Keratinocyte (primary cell): ENCODE measurements at regions not wholly inside any gene's neighbourhood (a gene's known extent, or its start where the extent isn't known, plus 50 kb on each side); places are given as distances from the start of the nearest gene placed in this dataset.

Source experiments
- DNase-seq: peaks from one replicate; pipeline ENCODE4 v3.0.0-alpha.2; 2011; ENCODE audit warnings: low read depth, missing footprints, low spot score
- FAIRE-seq: peaks from 2 replicates; lab custom pipeline; 2011; peaks lifted over from hg19 to GRCh38; lab: Jason Lieb, UNC
- H2AFZ ChIP-seq: 2 replicates; pipeline ENCODE4 v1.6.0; 2012; ENCODE audit warnings: low read length, control low read depth, inconsistent platforms; ENCODE audit not compliant: control insufficient read depth
- H3K27ac ChIP-seq: 2 replicates; pipeline ENCODE4 v1.5.1; 2011; ENCODE audit warnings: low read length; ENCODE audit not compliant: control insufficient read depth, insufficient read depth
- H3K27me3 ChIP-seq: 3 replicates; pipeline ENCODE4 v1.6.0; 2011; ENCODE audit warnings: low read length; ENCODE audit not compliant: control insufficient read depth, insufficient read depth; ENCODE audit errors: extremely low read depth
- H3K36me3 ChIP-seq, 2 experiments: 2 replicates in 1 of 2; 3 replicates in 1 of 2; pipeline ENCODE4 v1.5.1; 2011; ENCODE audit warnings: low read length in 2 of 2, mild to moderate bottlenecking in 1 of 2; ENCODE audit not compliant: control insufficient read depth in 2 of 2, insufficient read depth in 2 of 2; ENCODE audit errors: extremely low read depth in 1 of 2
- H3K4me1 ChIP-seq: 3 replicates; pipeline ENCODE4 v1.5.1; 2011; ENCODE audit warnings: low read length; ENCODE audit not compliant: control insufficient read depth, insufficient read depth; ENCODE audit errors: extremely low read depth
- H3K4me2 ChIP-seq: 3 replicates; pipeline ENCODE4 v1.6.0; 2011; ENCODE audit warnings: low read depth, low read length; ENCODE audit not compliant: control insufficient read depth, insufficient read depth; ENCODE audit errors: extremely low read depth
- H3K4me3 ChIP-seq, 3 experiments: fragments of 200-600 bp in 1 of 3; sonication (generic) in 1 of 3; 2 replicates in 2 of 3; 3 replicates in 1 of 3; pipeline ENCODE4 v1.5.1; 2011 to 2016; ENCODE audit warnings: low read length in 3 of 3, mild to moderate bottlenecking in 3 of 3, control low read depth in 2 of 3, inconsistent platforms in 1 of 3, low read depth in 1 of 3, mixed read lengths in 1 of 3, mixed run types in 1 of 3, moderate library complexity in 1 of 3; ENCODE audit not compliant: control insufficient read depth in 2 of 3, insufficient read depth in 2 of 3; ENCODE audit errors: extremely low read depth in 1 of 3
- H3K79me2 ChIP-seq: 2 replicates; pipeline ENCODE4 v1.6.0; 2012; ENCODE audit warnings: low read length; ENCODE audit not compliant: control insufficient read depth, insufficient read depth
- H3K9ac ChIP-seq: 3 replicates; pipeline ENCODE4 v1.6.0; 2011; ENCODE audit warnings: low read length; ENCODE audit not compliant: control insufficient read depth, insufficient read depth; ENCODE audit errors: extremely low read depth
- H3K9me1 ChIP-seq: 3 replicates; pipeline ENCODE4 v1.6.0; 2011; ENCODE audit warnings: low read length; ENCODE audit not compliant: control insufficient read depth, insufficient read depth; ENCODE audit errors: extremely low read depth
- H3K9me3 ChIP-seq: 2 replicates; pipeline ENCODE4 v1.5.1; 2012; ENCODE audit warnings: low read depth, low read length; ENCODE audit not compliant: control insufficient read depth
- H4K20me1 ChIP-seq: 3 replicates; pipeline ENCODE4 v1.6.0; 2011; ENCODE audit warnings: low read length; ENCODE audit not compliant: control insufficient read depth, insufficient read depth; ENCODE audit errors: extremely low read depth
- EZH2 ChIP-seq: IDR thresholded peaks from one replicate; pipeline ENCODE4 v1.6.1; 2012; ENCODE audit warnings: inconsistent platforms, mild to moderate bottlenecking, low read length, moderate library complexity
- dilution Hi-C: fragments of 300-500 bp; cut with MboI; formaldehyde crosslinking; loops from one replicate; pipeline ENCODE4 v1.7.0; 2020; ENCODE audit warnings: low sequenced_read_pairs; ENCODE audit not compliant: extremely low pct_ligation_motif_present
- TF ChIP-seq, protein P1 (sequence below), 3 experiments: IDR thresholded peaks in 1 of 3; conservative IDR thresholded peaks in 1 of 3; optimal IDR thresholded peaks in 1 of 3; 2 replicates in 2 of 3; 3 replicates in 1 of 3; pipeline versions ENCODE3 to v1.5.1; 2011; ENCODE audit warnings: low read length in 3 of 3, mild to moderate bottlenecking in 3 of 3, moderate library complexity in 2 of 3, control low read depth in 1 of 3, inconsistent platforms in 1 of 3; ENCODE audit not compliant: insufficient read depth in 2 of 3; ENCODE audit errors: extremely low read depth in 1 of 3

DNA sequence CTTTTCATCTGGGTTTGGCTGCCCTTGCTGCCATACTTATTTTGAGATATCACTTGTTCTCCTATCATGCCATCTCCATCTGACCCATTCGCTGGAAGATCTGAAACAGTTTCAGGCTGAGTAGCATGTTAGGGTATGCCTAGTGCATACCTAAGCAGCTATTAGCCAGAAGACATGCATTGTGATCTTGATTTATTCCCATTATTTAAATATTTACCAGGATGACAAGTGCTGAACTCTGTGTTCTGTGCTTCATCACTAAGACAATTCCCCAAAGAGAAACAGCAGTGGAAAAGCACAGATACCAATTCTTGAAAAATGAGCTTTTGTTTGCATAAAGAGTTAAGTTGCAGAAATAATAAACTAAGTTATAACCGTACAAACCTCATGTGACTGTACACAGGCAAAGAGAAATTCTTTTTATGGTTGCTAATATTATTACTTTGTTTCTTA is 271.0 kb upstream of the ARSJ start:
- dilution Hi-C loops, result no loop called here
- Histone ChIP-seq H3K4me3 (no peak overlapping the region), H3K27ac (no peak overlapping the region), H3K27me3 (no peaks in the 10 kb centered on the region), H2AFZ (no peak overlapping the region), H3K4me1 (peaks cover 13% of the 10 kb centered on the region), H4K20me1 (no peaks in the 10 kb centered on the region), H3K36me3 (no peaks in the 10 kb centered on the region), H3K79me2 (no peaks in the 10 kb centered on the region), H3K9ac (no peak overlapping the region), H3K9me1 (no peaks in the 10 kb centered on the region), H3K4me2 (peak overlapping the region; percentile 13), H3K9me3 (no peaks in the 10 kb centered on the region)
- no peak for TF ChIP-seq EZH2
- TF ChIP-seq, protein P1, sequence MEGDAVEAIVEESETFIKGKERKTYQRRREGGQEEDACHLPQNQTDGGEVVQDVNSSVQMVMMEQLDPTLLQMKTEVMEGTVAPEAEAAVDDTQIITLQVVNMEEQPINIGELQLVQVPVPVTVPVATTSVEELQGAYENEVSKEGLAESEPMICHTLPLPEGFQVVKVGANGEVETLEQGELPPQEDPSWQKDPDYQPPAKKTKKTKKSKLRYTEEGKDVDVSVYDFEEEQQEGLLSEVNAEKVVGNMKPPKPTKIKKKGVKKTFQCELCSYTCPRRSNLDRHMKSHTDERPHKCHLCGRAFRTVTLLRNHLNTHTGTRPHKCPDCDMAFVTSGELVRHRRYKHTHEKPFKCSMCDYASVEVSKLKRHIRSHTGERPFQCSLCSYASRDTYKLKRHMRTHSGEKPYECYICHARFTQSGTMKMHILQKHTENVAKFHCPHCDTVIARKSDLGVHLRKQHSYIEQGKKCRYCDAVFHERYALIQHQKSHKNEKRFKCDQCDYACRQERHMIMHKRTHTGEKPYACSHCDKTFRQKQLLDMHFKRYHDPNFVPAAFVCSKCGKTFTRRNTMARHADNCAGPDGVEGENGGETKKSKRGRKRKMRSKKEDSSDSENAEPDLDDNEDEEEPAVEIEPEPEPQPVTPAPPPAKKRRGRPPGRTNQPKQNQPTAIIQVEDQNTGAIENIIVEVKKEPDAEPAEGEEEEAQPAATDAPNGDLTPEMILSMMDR (optimal IDR thresholded peaks at IDR 0.05 in 1 of 3, IDR thresholded peaks at IDR 0.05 in 1 of 3, conservative IDR thresholded peaks at IDR 0.05 in 1 of 3; ENCODE audit: extremely low read depth in 1 of 3, insufficient read depth in 2 of 3, low read length in 3 of 3), result no peak
- no peak for DNase-seq
- FAIRE-seq, result peak; percentile 75

DNA sequence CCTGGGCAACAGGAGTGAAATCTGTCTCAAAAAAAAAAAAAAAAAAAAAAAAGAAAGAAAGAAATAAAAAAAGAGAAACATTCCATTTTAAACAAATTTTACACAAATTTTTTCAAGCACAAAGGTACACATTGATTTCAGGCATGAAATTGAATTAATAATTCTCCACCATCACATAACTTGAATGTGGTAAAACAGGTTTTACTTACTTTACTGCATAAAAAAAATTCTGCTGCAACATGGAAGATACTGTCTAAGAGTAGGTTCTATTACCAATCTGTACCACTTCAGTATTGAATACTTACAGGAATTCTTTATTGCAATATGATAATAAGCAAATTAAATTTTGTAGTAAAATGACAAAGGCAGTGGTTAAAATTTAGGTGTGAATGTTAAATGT is 271.6 kb upstream of the ARSJ start:
- DNase-seq (no peak), FAIRE-seq (no peak)
- Histone ChIP-seq H3K4me3 (no peak overlapping the region), H3K9me1 (no peaks in the 10 kb centered on the region), H2AFZ (no peak overlapping the region), H3K4me1 (peaks cover 13% of the 10 kb centered on the region), H3K79me2 (no peaks in the 10 kb centered on the region), H3K9me3 (no peaks in the 10 kb centered on the region), H3K4me2 (no peak overlapping the region), H4K20me1 (no peaks in the 10 kb centered on the region), H3K36me3 (no peaks in the 10 kb centered on the region), H3K27me3 (no peaks in the 10 kb centered on the region), H3K27ac (no peak overlapping the region), H3K9ac (no peak overlapping the region)
- dilution Hi-C loops, result no loop called here
- TF ChIP-seq EZH2, result no peak
- TF ChIP-seq, protein P1 (optimal IDR thresholded peaks at IDR 0.05 in 1 of 3, IDR thresholded peaks at IDR 0.05 in 1 of 3, conservative IDR thresholded peaks at IDR 0.05 in 1 of 3; ENCODE audit: extremely low read depth in 1 of 3, insufficient read depth in 2 of 3, low read length in 3 of 3), result no peak
